NCI-H2227 (cell line): ENCODE measurements at regions not wholly inside any gene's neighbourhood (a gene's known extent, or its start where the extent isn't known, plus 50 kb on each side); places are given as distances from the start of the nearest gene placed in this dataset.
A peak's percentile ranks its signal among the peaks of the same experiment; 100 is the strongest.

Source experiments
- DNase-seq: peaks from one replicate; lab custom pipeline; 2025; ENCODE audit not compliant: unreplicated experiment; lab: John Stamatoyannopoulos, UW

- DNase-seq, result no peak
Measured at GRCh38 chr17:72534776-72535175, 414.0 kb downstream of the SOX9 start.

- DNase-seq, result no peak
Measured at GRCh38 chr17:72535346-72535745, 414.5 kb downstream of the SOX9 start.

- no peak for DNase-seq
Measured at GRCh38 chr17:72535779-72536178, 415.0 kb downstream of the SOX9 start.

GRCh38 chr17:72536788-72537187, 416.0 kb downstream of the SOX9 start:
- DNase-seq, result no peak

- DNase-seq, result no peak
Measured at GRCh38 chr17:72538443-72538842, 417.6 kb downstream of the SOX9 start.

GRCh38 chr17:72538901-72539352, 418.1 kb downstream of the SOX9 start:
- no peak for DNase-seq

- DNase-seq, result peak; percentile 82
Measured at GRCh38 chr17:72539981-72540897, 419.4 kb downstream of the SOX9 start.

GRCh38 chr17:72542317-72542716, 421.5 kb downstream of the SOX9 start:
- no peak for DNase-seq

- DNase-seq, result no peak
Measured at GRCh38 chr17:72545766-72546165, 424.9 kb downstream of the SOX9 start.

- DNase-seq, result no peak
Measured at GRCh38 chr17:72553051-72553755, 432.4 kb downstream of the SOX9 start.

- no peak for DNase-seq
Measured at GRCh38 chr17:72554508-72554907, 433.7 kb downstream of the SOX9 start.

- DNase-seq, result no peak
Measured at GRCh38 chr17:72555052-72555451, 434.2 kb downstream of the SOX9 start.

- DNase-seq, result peak; percentile 87
Measured at GRCh38 chr17:72556944-72557826, 436.4 kb downstream of the SOX9 start.

GRCh38 chr17:72558971-72559476, 438.2 kb downstream of the SOX9 start:
- DNase-seq, result no peak

GRCh38 chr17:72560303-72561247, 439.8 kb downstream of the SOX9 start:
- peak; percentile 77 for DNase-seq

GRCh38 chr17:72561266-72561665, 440.4 kb downstream of the SOX9 start:
- DNase-seq, result no peak

- DNase-seq, result no peak
Measured at GRCh38 chr17:72561680-72562079, 440.9 kb downstream of the SOX9 start.

- no peak for DNase-seq
Measured at GRCh38 chr17:72562615-72563188, 441.9 kb downstream of the SOX9 start.

- DNase-seq, result no peak
Measured at GRCh38 chr17:72563952-72564351, 443.1 kb downstream of the SOX9 start.
